Mucosa of gallbladder (tissue), 1 donor: ENCODE measurements at regions not wholly inside any gene's neighbourhood (a gene's known extent, or its start where the extent isn't known, plus 50 kb on each side); places are given as distances from the start of the nearest gene placed in this dataset.

Experiments
- DNase-seq: peaks from one replicate; pipeline ENCODE4 v3.0.0-alpha.2; 2020; ENCODE audit warnings: low spot score
- donor health status: DM: no; HTN: no; CAD: no.

- DNase-seq, result no peak
Measured at GRCh38 chr6:21648475-21649050, 55.0 kb downstream of the SOX4 start.

GRCh38 chr6:21653323-21653722 is 59.8 kb downstream of the SOX4 start:
- DNase-seq, result no peak

GRCh38 chr6:21653905-21654304 is 60.4 kb downstream of the SOX4 start:
- DNase-seq, result no peak

- DNase-seq, result no peak
Measured at GRCh38 chr6:21654361-21654760, 60.8 kb downstream of the SOX4 start.

- DNase-seq, result no peak
Measured at GRCh38 chr6:21663966-21664313, 70.4 kb downstream of the SOX4 start.

- DNase-seq, result peak; percentile 20
Measured at GRCh38 chr6:21664314-21665109, 71.0 kb downstream of the SOX4 start.

- no peak for DNase-seq
Measured at GRCh38 chr6:21665110-21665391, 71.5 kb downstream of the SOX4 start.

- DNase-seq, result no peak
Measured at GRCh38 chr6:21665392-21666200, 72.0 kb downstream of the SOX4 start.

- no peak for DNase-seq
Measured at GRCh38 chr6:21666201-21666691, 72.7 kb downstream of the SOX4 start.

GRCh38 chr6:21666853-21667681 is 73.5 kb downstream of the SOX4 start:
- DNase-seq, result no peak

GRCh38 chr6:21668795-21669194 is 75.2 kb downstream of the SOX4 start:
- DNase-seq, result no peak

- DNase-seq, result no peak
Measured at GRCh38 chr6:21676769-21677168, 83.2 kb downstream of the SOX4 start.

- no peak for DNase-seq
Measured at GRCh38 chr6:21678990-21679389, 85.4 kb downstream of the SOX4 start.

GRCh38 chr6:21679761-21680265 is 86.3 kb downstream of the SOX4 start:
- DNase-seq, result no peak

GRCh38 chr6:21680611-21681010 is 87.1 kb downstream of the SOX4 start:
- no peak for DNase-seq

- no peak for DNase-seq
Measured at GRCh38 chr6:21690489-21690888, 96.9 kb downstream of the SOX4 start.

GRCh38 chr6:21691685-21692346 is 98.3 kb downstream of the SOX4 start:
- DNase-seq, result no peak

GRCh38 chr6:21692721-21693120 is 99.2 kb downstream of the SOX4 start:
- no peak for DNase-seq

GRCh38 chr6:21694168-21694567 is 100.6 kb downstream of the SOX4 start:
- no peak for DNase-seq

GRCh38 chr6:21707524-21708319 is 114.2 kb downstream of the SOX4 start:
- no peak for DNase-seq

- no peak for DNase-seq
Measured at GRCh38 chr6:21708320-21708580, 114.7 kb downstream of the SOX4 start.
